GM21526 (cell line): ENCODE measurements at regions not wholly inside any gene's neighbourhood (a gene's known extent, or its start where the extent isn't known, plus 50 kb on each side); places are given as distances from the start of the nearest gene placed in this dataset.

Experiments used
- ATAC-seq: cut with Tn5 transposase; IDR thresholded peaks from one replicate; pipeline ENCODE4 v1.9.1; 2021; ENCODE audit warnings: moderate library complexity; ENCODE audit not compliant: unreplicated experiment, low FRiP score

GRCh38 chr11:30153008-30153407 lies 77.8 kb upstream of the FSHB start:
- ATAC-seq = no peak

GRCh38 chr11:30155428-30155827 lies 75.4 kb upstream of the FSHB start:
- ATAC-seq = no peak

- ATAC-seq = no peak
Observed at GRCh38 chr11:30159546-30159945, 71.3 kb upstream of the FSHB start.

- no peak for ATAC-seq
Observed at GRCh38 chr11:30165652-30166051, 65.2 kb upstream of the FSHB start.

- no peak for ATAC-seq
Observed at GRCh38 chr11:30171661-30172060, 59.2 kb upstream of the FSHB start.

- ATAC-seq = no peak
Observed at GRCh38 chr11:30172158-30172557, 58.7 kb upstream of the FSHB start.

GRCh38 chr11:30172883-30173311 lies 57.9 kb upstream of the FSHB start:
- ATAC-seq = no peak

GRCh38 chr11:30174265-30175020 lies 56.4 kb upstream of the FSHB start:
- no peak for ATAC-seq
